ENCODE measurements at regions not wholly inside any gene's neighbourhood (a gene's known extent, or its start where the extent isn't known, plus 50 kb on each side); places are given as distances from the start of the nearest gene placed in this dataset.

GRCh38 chr12:25728056-25728595 is 175.0 kb upstream of the LMNTD1 start:
- peaks cover 15 to 18% of the 10 kb centered on the region in 2 donors for H3K27me3 Mint-ChIP-seq
- no peak overlapping the region for H3K4me3 Mint-ChIP-seq
- no peaks in the 10 kb centered on the region for H3K9me3 Mint-ChIP-seq
- ATAC-seq (no peak), DNase-seq (ENCODE audit: low spot score) (no peak)
- no peaks in the 10 kb centered on the region for H3K36me3 Mint-ChIP-seq
- H3K27ac Mint-ChIP-seq = no peak overlapping the region
- H3K4me1 Mint-ChIP-seq (ENCODE audit: low read depth in 2 of 2) = no peaks in the 10 kb centered on the region

- Mint-ChIP-seq H3K27me3 (peaks cover 0 to 12% of the 10 kb centered on the region in 2 donors), H3K4me1 (ENCODE audit: low read depth in 2 of 2) (no peaks in the 10 kb centered on the region), H3K27ac (no peak overlapping the region), H3K9me3 (no peaks in the 10 kb centered on the region), H3K36me3 (no peaks in the 10 kb centered on the region), H3K4me3 (no peak overlapping the region)
- DNase-seq (ENCODE audit: low spot score) (no peak), ATAC-seq (peak in 1 of 2 donors; percentile 20)
Observed at GRCh38 chr12:25730489-25731349, 177.6 kb upstream of the LMNTD1 start.

- Mint-ChIP-seq H3K27me3 (peaks cover 0 to 18% of the 10 kb centered on the region in 2 donors), H3K36me3 (no peaks in the 10 kb centered on the region), H3K4me3 (no peak overlapping the region), H3K27ac (no peak overlapping the region), H3K4me1 (ENCODE audit: low read depth in 2 of 2) (no peaks in the 10 kb centered on the region), H3K9me3 (peaks cover 2% of the 10 kb centered on the region)
- DNase-seq (ENCODE audit: low spot score) (no peak), ATAC-seq (no peak)
Observed at GRCh38 chr12:25733541-25733940, 180.5 kb upstream of the LMNTD1 start.

- Mint-ChIP-seq H3K27me3 (peaks cover 0 to 18% of the 10 kb centered on the region in 2 donors), H3K4me1 (ENCODE audit: low read depth in 2 of 2) (no peaks in the 10 kb centered on the region), H3K4me3 (no peak overlapping the region), H3K9me3 (peaks cover 2% of the 10 kb centered on the region), H3K36me3 (no peaks in the 10 kb centered on the region), H3K27ac (no peak overlapping the region)
- ATAC-seq (no peak), DNase-seq (ENCODE audit: low spot score) (no peak)
Observed at GRCh38 chr12:25734529-25735180, 181.6 kb upstream of the LMNTD1 start.

GRCh38 chr12:25740617-25741016 is 187.5 kb upstream of the LMNTD1 start:
- H3K27ac Mint-ChIP-seq = no peak overlapping the region
- H3K9me3 Mint-ChIP-seq = peaks cover 2% of the 10 kb centered on the region
- no peak for ATAC-seq
- no peak for DNase-seq (ENCODE audit: low spot score)
- H3K4me3 Mint-ChIP-seq = no peak overlapping the region
- H3K27me3 Mint-ChIP-seq = peaks cover 0 to 10% of the 10 kb centered on the region in 2 donors
- no peaks in the 10 kb centered on the region for H3K36me3 Mint-ChIP-seq
- no peaks in the 10 kb centered on the region for H3K4me1 Mint-ChIP-seq (ENCODE audit: low read depth in 2 of 2)

GRCh38 chr12:25741917-25742316 is 188.8 kb upstream of the LMNTD1 start:
- H3K4me1 Mint-ChIP-seq (ENCODE audit: low read depth in 2 of 2) = no peaks in the 10 kb centered on the region
- DNase-seq (ENCODE audit: low spot score) (no peak), ATAC-seq (no peak)
- no peaks in the 10 kb centered on the region for H3K36me3 Mint-ChIP-seq
- peaks cover 2% of the 10 kb centered on the region for H3K9me3 Mint-ChIP-seq
- no peak overlapping the region for H3K4me3 Mint-ChIP-seq
- peaks cover 0 to 7% of the 10 kb centered on the region in 2 donors for H3K27me3 Mint-ChIP-seq
- no peak overlapping the region for H3K27ac Mint-ChIP-seq

- peaks cover 0 to 6% of the 10 kb centered on the region in 2 donors for H3K27me3 Mint-ChIP-seq
- H3K4me1 Mint-ChIP-seq (ENCODE audit: low read depth in 2 of 2) = no peaks in the 10 kb centered on the region
- H3K36me3 Mint-ChIP-seq = no peaks in the 10 kb centered on the region
- ATAC-seq (no peak), DNase-seq (ENCODE audit: low spot score) (no peak)
- no peaks in the 10 kb centered on the region for H3K9me3 Mint-ChIP-seq
- H3K4me3 Mint-ChIP-seq = no peak overlapping the region
- H3K27ac Mint-ChIP-seq = no peak overlapping the region
Observed at GRCh38 chr12:25743679-25744215, 190.7 kb upstream of the LMNTD1 start.

GRCh38 chr12:25744313-25744712 is 191.2 kb upstream of the LMNTD1 start:
- H3K4me3 Mint-ChIP-seq = no peak overlapping the region
- H3K27me3 Mint-ChIP-seq = peaks cover 0 to 7% of the 10 kb centered on the region in 2 donors
- DNase-seq (ENCODE audit: low spot score) (no peak), ATAC-seq (no peak)
- no peaks in the 10 kb centered on the region for H3K36me3 Mint-ChIP-seq
- no peaks in the 10 kb centered on the region for H3K4me1 Mint-ChIP-seq (ENCODE audit: low read depth in 2 of 2)
- H3K27ac Mint-ChIP-seq = no peak overlapping the region
- H3K9me3 Mint-ChIP-seq = no peaks in the 10 kb centered on the region

- Mint-ChIP-seq H3K27me3 (peaks cover 0 to 7% of the 10 kb centered on the region in 2 donors), H3K9me3 (no peaks in the 10 kb centered on the region), H3K36me3 (no peaks in the 10 kb centered on the region), H3K27ac (no peak overlapping the region), H3K4me3 (no peak overlapping the region), H3K4me1 (ENCODE audit: low read depth in 2 of 2) (no peaks in the 10 kb centered on the region)
- no peak for ATAC-seq
- DNase-seq (ENCODE audit: low spot score) = no peak
Observed at GRCh38 chr12:25745281-25745680, 192.2 kb upstream of the LMNTD1 start.

- H3K4me3 Mint-ChIP-seq = no peak overlapping the region
- ATAC-seq = no peak
- peaks cover 0 to 5% of the 10 kb centered on the region in 2 donors for H3K27me3 Mint-ChIP-seq
- no peak overlapping the region for H3K27ac Mint-ChIP-seq
- H3K9me3 Mint-ChIP-seq = no peaks in the 10 kb centered on the region
- no peaks in the 10 kb centered on the region for H3K4me1 Mint-ChIP-seq (ENCODE audit: low read depth in 2 of 2)
- DNase-seq (ENCODE audit: low spot score) = no peak
- H3K36me3 Mint-ChIP-seq = no peaks in the 10 kb centered on the region
Observed at GRCh38 chr12:25746131-25746530, 193.0 kb upstream of the LMNTD1 start.

GRCh38 chr12:25752710-25753309 is 199.7 kb upstream of the LMNTD1 start:
- no peaks in the 10 kb centered on the region for H3K36me3 Mint-ChIP-seq
- H3K27me3 Mint-ChIP-seq = peaks cover 9 to 12% of the 10 kb centered on the region in 2 donors
- DNase-seq (ENCODE audit: low spot score) (no peak), ATAC-seq (no peak)
- no peaks in the 10 kb centered on the region for H3K4me1 Mint-ChIP-seq (ENCODE audit: low read depth in 2 of 2)
- no peak overlapping the region for H3K27ac Mint-ChIP-seq
- no peak overlapping the region for H3K4me3 Mint-ChIP-seq
- no peaks in the 10 kb centered on the region for H3K9me3 Mint-ChIP-seq

GRCh38 chr12:25755136-25755970 is 202.3 kb upstream of the LMNTD1 start:
- H3K4me3 Mint-ChIP-seq = no peak overlapping the region
- no peaks in the 10 kb centered on the region for H3K36me3 Mint-ChIP-seq
- DNase-seq (ENCODE audit: low spot score) (no peak), ATAC-seq (no peak)
- H3K9me3 Mint-ChIP-seq = no peaks in the 10 kb centered on the region
- no peak overlapping the region for H3K27ac Mint-ChIP-seq
- peaks cover 6 to 18% of the 10 kb centered on the region in 2 donors for H3K27me3 Mint-ChIP-seq
- no peaks in the 10 kb centered on the region for H3K4me1 Mint-ChIP-seq (ENCODE audit: low read depth in 2 of 2)

GRCh38 chr12:25755971-25756260 is 202.6 kb upstream of the RASSF8 start:
- H3K27ac Mint-ChIP-seq = no peak overlapping the region
- no peaks in the 10 kb centered on the region for H3K4me1 Mint-ChIP-seq (ENCODE audit: low read depth in 2 of 2)
- H3K27me3 Mint-ChIP-seq = peaks cover 6 to 18% of the 10 kb centered on the region in 2 donors
- no peak overlapping the region for H3K4me3 Mint-ChIP-seq
- H3K36me3 Mint-ChIP-seq = no peaks in the 10 kb centered on the region
- ATAC-seq = no peak
- DNase-seq (ENCODE audit: low spot score) = no peak
- H3K9me3 Mint-ChIP-seq = no peaks in the 10 kb centered on the region
